Body of pancreas (tissue), 4 donors: ENCODE measurements at regions not wholly inside any gene's neighbourhood (a gene's known extent, or its start where the extent isn't known, plus 50 kb on each side); places are given as distances from the start of the nearest gene placed in this dataset.

ENCODE experiments used
- ATAC-seq: fragments of 150-250 bp; one replicate; pipeline ENCODE4 v1.9.1; 2016
- DNase-seq, 4 donors: peaks; one replicate each; pipeline ENCODE4 v3.0.0-alpha.2; 2019
- H3K27ac ChIP-seq, 4 donors: fragments of 200-600 bp; sonication (generic); 1 replicate in 3 of 4; 2 replicates in 1 of 4; pipeline versions ENCODE4 v1.5.1 to v1.6.1; 2016 to 2019; ENCODE audit warnings: mild to moderate bottlenecking in 1 of 4, mixed read lengths in 1 of 4, moderate library complexity in 1 of 4
- H3K27me3 ChIP-seq, 2 donors: fragments of 200-600 bp; sonication (generic); one replicate each; pipeline ENCODE4 v1.6.0; 2016; ENCODE audit warnings: mild to moderate bottlenecking in 1 of 2
- H3K36me3 ChIP-seq, 2 donors: fragments of 200-600 bp; sonication (generic); replicated peaks in 1 of 2; 2 replicates each; pipeline ENCODE4 v1.5.1; 2016; ENCODE audit warnings: low read depth in 2 of 2; ENCODE audit not compliant: insufficient read depth in 1 of 2
- H3K4me1 ChIP-seq: fragments of 200-600 bp; sonication (generic); one replicate; pipeline ENCODE4 v1.6.0; 2016
- H3K4me3 ChIP-seq, 2 donors: fragments of 200-600 bp; sonication (generic); 1 replicate in 1 of 2; 2 replicates in 1 of 2; pipeline ENCODE4 v1.5.1; 2016 to 2019
- H3K9me3 ChIP-seq, 3 donors: fragments of 200-600 bp; sonication (generic); 1 replicate in 2 of 3; 2 replicates in 1 of 3; pipeline ENCODE4 v1.5.1; 2016
- POLR2A ChIP-seq, 3 donors: fragments of 450-650 bp; IDR thresholded peaks; one replicate each; pipeline ENCODE4 v1.6.1; 2016; ENCODE audit warnings: antibody characterized with exemption in 3 of 3, mild to moderate bottlenecking in 2 of 3
- WGBS, 2 donors: methylation state at CpG; one replicate each; pipeline ENCODE4 v1.1.5; 2017; 5-methylcytosine and 5-hydroxymethylcytosine counted together
- intact Hi-C: fragments of 100-400 bp; cut with DNase I; formaldehyde crosslinking; loops from one replicate; pipeline ENCODE4 v1.15.1; 2023
- TF ChIP-seq, protein P1 (sequence below), 7 experiments: fragments of 450-650 bp in 4 of 7; fragments of 200-600 bp in 3 of 7; sonication (generic) in 3 of 7; IDR thresholded peaks; one replicate each; pipeline ENCODE4 v1.5.1; 2016 to 2019; ENCODE audit warnings: antibody characterized with exemption in 7 of 7

DNA sequence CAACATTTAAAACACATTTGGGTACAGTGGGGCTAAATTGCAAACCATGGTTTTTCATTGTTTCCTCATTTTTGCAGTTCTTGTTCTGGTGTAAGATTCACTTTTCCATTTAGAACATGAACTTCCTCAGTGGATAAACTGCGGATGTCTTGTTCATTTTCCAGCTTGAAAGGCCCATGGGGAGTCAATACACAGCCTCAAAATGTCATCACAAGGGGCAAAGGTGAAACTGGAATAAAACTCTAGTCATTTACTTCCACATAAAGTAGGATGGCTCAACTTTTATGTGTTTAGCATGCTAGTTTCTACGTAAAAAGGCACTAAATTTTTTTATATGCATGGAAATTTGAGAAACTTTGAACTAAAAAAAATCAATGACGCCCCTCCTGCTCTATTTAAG, 718.8 kb downstream of the TLR4 start:
- no peak for TF ChIP-seq POLR2A (IDR thresholded peaks at IDR 0.05)
- TF ChIP-seq, protein P1, sequence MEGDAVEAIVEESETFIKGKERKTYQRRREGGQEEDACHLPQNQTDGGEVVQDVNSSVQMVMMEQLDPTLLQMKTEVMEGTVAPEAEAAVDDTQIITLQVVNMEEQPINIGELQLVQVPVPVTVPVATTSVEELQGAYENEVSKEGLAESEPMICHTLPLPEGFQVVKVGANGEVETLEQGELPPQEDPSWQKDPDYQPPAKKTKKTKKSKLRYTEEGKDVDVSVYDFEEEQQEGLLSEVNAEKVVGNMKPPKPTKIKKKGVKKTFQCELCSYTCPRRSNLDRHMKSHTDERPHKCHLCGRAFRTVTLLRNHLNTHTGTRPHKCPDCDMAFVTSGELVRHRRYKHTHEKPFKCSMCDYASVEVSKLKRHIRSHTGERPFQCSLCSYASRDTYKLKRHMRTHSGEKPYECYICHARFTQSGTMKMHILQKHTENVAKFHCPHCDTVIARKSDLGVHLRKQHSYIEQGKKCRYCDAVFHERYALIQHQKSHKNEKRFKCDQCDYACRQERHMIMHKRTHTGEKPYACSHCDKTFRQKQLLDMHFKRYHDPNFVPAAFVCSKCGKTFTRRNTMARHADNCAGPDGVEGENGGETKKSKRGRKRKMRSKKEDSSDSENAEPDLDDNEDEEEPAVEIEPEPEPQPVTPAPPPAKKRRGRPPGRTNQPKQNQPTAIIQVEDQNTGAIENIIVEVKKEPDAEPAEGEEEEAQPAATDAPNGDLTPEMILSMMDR (IDR thresholded peaks at IDR 0.05): no peak
- Histone ChIP-seq H3K27ac (no peak overlapping the region), H3K4me3 (no peak overlapping the region), H3K4me1 (no peaks in the 10 kb centered on the region), H3K9me3 (no peaks in the 10 kb centered on the region), H3K36me3 (no peaks in the 10 kb centered on the region), H3K27me3 (no peaks in the 10 kb centered on the region)
- 51 to 55% methylated on average over 3 of the region's 3 CpGs for WGBS, 2 donors
- DNase-seq (no peak), ATAC-seq (no peak)
- intact Hi-C loops: no loop called here

DNA sequence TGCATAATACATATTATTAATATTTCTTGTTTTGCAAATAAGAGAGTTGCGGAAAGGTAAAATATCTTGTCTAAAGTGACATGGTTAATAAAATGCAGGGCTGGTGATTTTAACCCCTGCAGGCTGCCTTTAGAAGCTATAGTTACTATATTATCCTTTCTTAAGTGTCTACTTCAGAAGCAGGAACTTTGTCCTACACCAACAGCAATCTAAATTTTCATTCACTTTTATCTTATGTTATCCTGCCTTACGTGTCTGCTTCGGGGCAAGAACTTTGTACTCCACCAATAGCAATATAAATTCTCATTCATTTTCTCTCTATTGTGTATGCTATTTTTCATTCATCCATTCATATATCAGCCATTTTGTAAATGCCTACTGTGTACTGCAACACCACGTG, 719.5 kb downstream of the TLR4 start:
- Histone ChIP-seq H3K4me3 (no peak overlapping the region), H3K4me1 (no peaks in the 10 kb centered on the region), H3K36me3 (no peaks in the 10 kb centered on the region), H3K9me3 (no peaks in the 10 kb centered on the region), H3K27ac (no peak overlapping the region), H3K27me3 (no peaks in the 10 kb centered on the region)
- ATAC-seq (no peak), DNase-seq (no peak)
- WGBS, 2 donors: 63 to 73% methylated on average over 4 of the region's 4 CpGs
- intact Hi-C loops: no loop called here
- TF ChIP-seq POLR2A (IDR thresholded peaks at IDR 0.05): no peak
- TF ChIP-seq, protein P1 (IDR thresholded peaks at IDR 0.05): no peak

DNA sequence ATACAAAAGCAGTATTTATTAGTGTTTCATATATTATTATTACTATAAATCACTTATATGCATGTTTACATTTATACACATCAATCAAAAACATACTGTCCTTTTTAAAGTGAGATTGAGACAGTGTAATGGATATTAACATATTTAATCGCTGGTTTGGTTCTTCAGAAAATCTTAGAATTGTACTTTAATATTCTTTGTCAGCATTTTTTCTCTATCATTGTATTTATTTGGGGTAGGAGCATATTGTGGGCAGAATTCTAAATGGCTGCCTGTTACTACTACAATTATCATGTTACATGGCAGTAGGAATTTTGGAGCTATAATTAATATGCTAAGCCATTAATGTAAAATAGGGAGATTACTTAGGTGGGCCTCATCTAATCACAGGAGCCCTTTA, 722.6 kb downstream of the TLR4 start:
- no peaks in the 10 kb centered on the region for H3K9me3 ChIP-seq
- no peak for TF ChIP-seq POLR2A (IDR thresholded peaks at IDR 0.05)
- TF ChIP-seq, protein P1 (IDR thresholded peaks at IDR 0.05): no peak
- H3K27me3 ChIP-seq: no peaks in the 10 kb centered on the region
- no peak for DNase-seq
- ATAC-seq: no peak
- 53 to 80% methylated on average over 1 of the region's 1 CpG for WGBS, 2 donors
- no peaks in the 10 kb centered on the region for H3K36me3 ChIP-seq
- H3K27ac ChIP-seq: no peak overlapping the region
- no peak overlapping the region for H3K4me3 ChIP-seq
- no peaks in the 10 kb centered on the region for H3K4me1 ChIP-seq
- intact Hi-C loops: no loop called here

DNA sequence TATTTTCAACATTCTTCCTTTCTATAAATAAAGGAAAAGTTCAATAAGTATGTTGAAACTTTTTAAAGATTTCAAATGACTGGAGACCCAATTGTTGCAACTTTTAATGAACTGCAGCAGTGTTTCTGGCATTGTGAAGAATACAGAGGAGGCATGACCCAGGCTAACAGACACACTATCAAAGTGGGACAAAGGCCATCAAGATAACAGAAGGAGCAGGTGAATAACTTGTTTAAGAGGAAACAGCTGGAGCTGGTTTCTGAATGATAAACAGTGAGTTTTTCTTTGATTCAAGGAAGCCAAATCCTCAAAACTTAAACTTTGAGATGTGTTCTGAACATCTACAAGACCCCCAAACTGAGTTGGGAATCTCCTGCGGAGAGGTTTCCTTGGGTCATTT, 734.6 kb downstream of the TLR4 start:
- Histone ChIP-seq H3K27me3 (no peaks in the 10 kb centered on the region), H3K4me3 (no peak overlapping the region), H3K4me1 (no peaks in the 10 kb centered on the region), H3K36me3 (no peaks in the 10 kb centered on the region), H3K9me3 (no peaks in the 10 kb centered on the region), H3K27ac (no peak overlapping the region)
- DNase-seq: no peak
- intact Hi-C loops: no loop called here
- TF ChIP-seq POLR2A (IDR thresholded peaks at IDR 0.05): no peak
- TF ChIP-seq, protein P1 (IDR thresholded peaks at IDR 0.05): no peak
- no peak for ATAC-seq
- 62 to 76% methylated on average over 1 of the region's 1 CpG for WGBS, 2 donors

DNA sequence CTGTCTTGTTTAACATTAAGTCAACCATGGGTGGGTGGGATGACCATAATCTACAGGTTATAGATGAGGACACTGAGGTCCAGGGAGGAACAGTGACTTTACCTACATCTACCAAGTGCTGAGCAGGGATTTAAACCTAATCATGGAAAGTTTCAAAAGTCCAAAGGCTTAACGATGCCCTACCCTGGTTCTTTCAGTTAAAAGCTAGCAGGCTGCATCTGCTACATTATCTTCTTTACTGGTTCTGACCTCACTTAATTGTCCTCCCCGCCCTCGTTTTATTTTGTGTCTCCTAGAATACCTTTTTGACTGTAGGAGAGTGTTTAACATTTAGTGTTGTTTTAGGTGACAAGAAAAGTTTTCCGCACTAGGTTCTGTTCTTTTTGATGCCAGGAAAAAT, 735.2 kb downstream of the TLR4 start:
- Histone ChIP-seq H3K36me3 (no peaks in the 10 kb centered on the region), H3K4me3 (no peak overlapping the region), H3K9me3 (no peaks in the 10 kb centered on the region), H3K27ac (no peak overlapping the region), H3K27me3 (no peaks in the 10 kb centered on the region), H3K4me1 (no peaks in the 10 kb centered on the region)
- DNase-seq (no peak), ATAC-seq (no peak)
- TF ChIP-seq POLR2A (IDR thresholded peaks at IDR 0.05): no peak
- TF ChIP-seq, protein P1 (IDR thresholded peaks at IDR 0.05): no peak
- intact Hi-C loops: no loop called here
- 62 to 72% methylated on average over 4 of the region's 4 CpGs for WGBS, 2 donors
